ENCODE measurements at regions not wholly inside any gene's neighbourhood (a gene's known extent, or its start where the extent isn't known, plus 50 kb on each side); places are given as distances from the start of the nearest gene placed in this dataset.

DNA sequence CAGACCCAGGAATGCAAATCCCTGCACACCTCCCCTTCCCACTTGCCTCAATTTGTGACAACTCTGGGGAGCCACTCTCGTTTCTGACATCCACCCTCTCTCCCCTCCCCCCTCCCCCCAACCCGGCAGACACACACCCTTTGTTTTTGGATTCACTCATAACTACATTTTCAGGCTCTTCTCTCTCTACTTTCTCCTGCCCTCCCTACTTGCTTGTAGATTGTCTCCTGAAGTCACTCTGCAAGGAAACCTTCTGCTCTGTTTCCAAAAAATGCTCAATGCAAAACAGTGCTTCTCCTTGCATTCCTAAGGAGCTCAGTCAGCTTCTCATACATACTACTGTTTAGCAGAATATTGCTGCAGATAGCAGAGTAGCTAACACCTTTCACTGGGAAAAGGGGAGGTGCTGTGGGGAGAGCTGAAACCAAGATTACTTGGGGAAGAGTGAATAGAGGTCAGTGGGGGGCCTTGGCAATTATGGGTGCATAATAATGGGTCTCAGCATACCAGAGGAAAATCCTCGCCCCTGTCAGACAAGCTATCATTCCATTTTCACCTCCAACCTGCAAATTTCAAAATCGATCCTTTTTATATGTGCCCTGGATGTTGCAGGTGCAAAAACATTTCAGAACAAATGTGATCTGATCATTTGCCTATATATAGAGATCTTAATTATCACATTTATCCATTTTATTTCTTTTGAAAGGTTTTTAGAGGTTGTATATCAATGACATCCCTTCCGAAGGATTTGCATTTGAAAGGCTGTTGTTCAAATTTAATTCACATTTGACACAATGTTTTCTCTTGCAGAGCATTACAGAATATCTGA lies 1860.7 kb upstream of the WWC1 start:
- no peaks in the 10 kb centered on the region for H3K4me1 ChIP-seq
- H3K27ac ChIP-seq, result no peak overlapping the region
- DNase-seq (no peak), ATAC-seq (no peak)
- 2% methylated on average over 5 of the region's 5 CpGs for WGBS (ENCODE audit: insufficient coverage, low coverage, low lambda C conversion rate, missing lambda C conversion rate)
- intact Hi-C loops (cut with DNase I), result no loop called here
- TF ChIP-seq POLR2A (IDR thresholded peaks at IDR 0.05), result no peak
- TF ChIP-seq, protein P1, sequence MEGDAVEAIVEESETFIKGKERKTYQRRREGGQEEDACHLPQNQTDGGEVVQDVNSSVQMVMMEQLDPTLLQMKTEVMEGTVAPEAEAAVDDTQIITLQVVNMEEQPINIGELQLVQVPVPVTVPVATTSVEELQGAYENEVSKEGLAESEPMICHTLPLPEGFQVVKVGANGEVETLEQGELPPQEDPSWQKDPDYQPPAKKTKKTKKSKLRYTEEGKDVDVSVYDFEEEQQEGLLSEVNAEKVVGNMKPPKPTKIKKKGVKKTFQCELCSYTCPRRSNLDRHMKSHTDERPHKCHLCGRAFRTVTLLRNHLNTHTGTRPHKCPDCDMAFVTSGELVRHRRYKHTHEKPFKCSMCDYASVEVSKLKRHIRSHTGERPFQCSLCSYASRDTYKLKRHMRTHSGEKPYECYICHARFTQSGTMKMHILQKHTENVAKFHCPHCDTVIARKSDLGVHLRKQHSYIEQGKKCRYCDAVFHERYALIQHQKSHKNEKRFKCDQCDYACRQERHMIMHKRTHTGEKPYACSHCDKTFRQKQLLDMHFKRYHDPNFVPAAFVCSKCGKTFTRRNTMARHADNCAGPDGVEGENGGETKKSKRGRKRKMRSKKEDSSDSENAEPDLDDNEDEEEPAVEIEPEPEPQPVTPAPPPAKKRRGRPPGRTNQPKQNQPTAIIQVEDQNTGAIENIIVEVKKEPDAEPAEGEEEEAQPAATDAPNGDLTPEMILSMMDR (IDR thresholded peaks at IDR 0.05), result no peak
- no peak overlapping the region for H3K4me3 ChIP-seq
- H3K27me3 ChIP-seq, result no peaks in the 10 kb centered on the region
- no peaks in the 10 kb centered on the region for H3K36me3 ChIP-seq
- H3K9me3 ChIP-seq, result no peaks in the 10 kb centered on the region

DNA sequence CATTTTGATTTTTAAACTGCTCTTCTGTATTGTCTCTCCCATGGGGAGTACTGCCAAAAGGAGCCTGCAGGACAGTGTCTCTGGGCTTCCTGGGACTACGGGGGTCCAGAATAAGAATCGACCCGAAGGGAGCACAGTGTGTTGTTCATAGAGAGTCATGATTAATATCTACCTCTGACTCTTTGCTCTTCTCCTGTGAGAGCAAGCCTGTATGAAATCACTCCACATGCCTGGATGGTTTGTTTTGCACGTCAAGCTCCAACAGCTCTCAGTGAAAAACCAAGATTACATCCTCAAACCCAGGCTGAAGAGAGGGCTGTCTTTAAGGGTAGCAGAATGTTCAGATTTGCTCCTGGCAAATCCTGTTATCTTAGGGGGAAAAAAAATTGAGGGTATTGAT lies 1860.0 kb upstream of the WWC1 start:
- intact Hi-C loops (cut with DNase I), result no loop called here
- Histone ChIP-seq H3K4me3 (no peak overlapping the region), H3K27ac (no peak overlapping the region), H3K36me3 (no peaks in the 10 kb centered on the region), H3K27me3 (no peaks in the 10 kb centered on the region), H3K9me3 (no peaks in the 10 kb centered on the region), H3K4me1 (no peaks in the 10 kb centered on the region)
- DNase-seq (no peak), ATAC-seq (no peak)
- 8% methylated on average over 4 of the region's 4 CpGs for WGBS (ENCODE audit: insufficient coverage, low coverage, low lambda C conversion rate, missing lambda C conversion rate)
- TF ChIP-seq POLR2A (IDR thresholded peaks at IDR 0.05), result no peak
- TF ChIP-seq, protein P1 (IDR thresholded peaks at IDR 0.05), result no peak

DNA sequence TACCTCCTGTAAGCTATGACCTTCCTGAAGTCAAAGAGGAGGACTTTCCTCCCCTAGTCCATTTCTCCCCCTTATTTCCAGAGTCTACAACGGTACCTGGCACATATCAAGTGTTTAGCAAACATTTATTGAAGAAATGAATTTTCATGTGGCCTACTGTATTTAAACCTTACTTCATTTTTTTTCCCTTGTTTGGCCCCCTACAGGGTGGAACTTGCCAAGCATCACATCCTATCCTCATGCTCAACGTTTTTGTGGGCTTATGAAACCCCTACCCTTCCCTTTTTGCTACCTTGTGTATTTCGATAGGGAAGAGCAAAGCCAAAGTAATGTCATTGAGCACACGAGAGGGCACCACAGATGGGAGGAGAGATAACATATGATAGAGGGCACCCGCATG lies 1857.8 kb upstream of the WWC1 start:
- no peak for DNase-seq
- Histone ChIP-seq H3K4me1 (no peaks in the 10 kb centered on the region), H3K27ac (no peak overlapping the region), H3K36me3 (no peaks in the 10 kb centered on the region), H3K9me3 (no peaks in the 10 kb centered on the region), H3K27me3 (no peaks in the 10 kb centered on the region), H3K4me3 (no peak overlapping the region)
- no peak for TF ChIP-seq POLR2A (IDR thresholded peaks at IDR 0.05)
- TF ChIP-seq, protein P1 (IDR thresholded peaks at IDR 0.05), result no peak
- WGBS (ENCODE audit: insufficient coverage, low coverage, low lambda C conversion rate, missing lambda C conversion rate), result 57% methylated on average over 5 of the region's 5 CpGs
- intact Hi-C loops (cut with DNase I), result no loop called here
- no peak for ATAC-seq

DNA sequence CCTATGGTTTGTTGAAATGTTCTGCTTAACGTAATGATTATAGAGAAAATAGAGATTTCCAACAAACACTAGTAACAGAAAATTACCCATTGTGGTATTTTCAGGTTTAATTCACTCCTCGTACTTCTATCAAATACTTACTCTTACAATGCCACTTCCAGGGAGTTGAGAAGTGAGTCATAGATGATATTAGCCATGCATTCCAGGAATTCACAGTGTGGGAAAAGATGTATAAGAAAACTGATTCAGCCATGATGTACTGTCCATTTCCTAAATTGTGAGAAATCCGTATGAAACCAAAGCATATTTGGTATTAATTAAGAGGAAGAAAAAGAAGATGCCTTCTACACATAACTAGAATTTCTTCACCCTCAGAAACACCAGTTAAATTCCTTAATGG lies 1854.6 kb upstream of the WWC1 start:
- no peak for DNase-seq
- Histone ChIP-seq H3K27me3 (no peaks in the 10 kb centered on the region), H3K9me3 (no peaks in the 10 kb centered on the region), H3K36me3 (no peaks in the 10 kb centered on the region), H3K4me3 (no peak overlapping the region), H3K4me1 (no peaks in the 10 kb centered on the region), H3K27ac (no peak overlapping the region)
- WGBS (ENCODE audit: insufficient coverage, low coverage, low lambda C conversion rate, missing lambda C conversion rate), result 43% methylated on average over 3 of the region's 3 CpGs
- intact Hi-C loops (cut with DNase I), result no loop called here
- no peak for ATAC-seq
- TF ChIP-seq, protein P1 (IDR thresholded peaks at IDR 0.05), result no peak
- no peak for TF ChIP-seq POLR2A (IDR thresholded peaks at IDR 0.05)
